ENCODE measurements at regions not wholly inside any gene's neighbourhood (a gene's known extent, or its start where the extent isn't known, plus 50 kb on each side); places are given as distances from the start of the nearest gene placed in this dataset.
"Not testable (repeated sequence)": the region's sequence is repeated elsewhere in the genome, so short reads cannot be mapped to it uniquely, and the experiment has no call there.

DNA sequence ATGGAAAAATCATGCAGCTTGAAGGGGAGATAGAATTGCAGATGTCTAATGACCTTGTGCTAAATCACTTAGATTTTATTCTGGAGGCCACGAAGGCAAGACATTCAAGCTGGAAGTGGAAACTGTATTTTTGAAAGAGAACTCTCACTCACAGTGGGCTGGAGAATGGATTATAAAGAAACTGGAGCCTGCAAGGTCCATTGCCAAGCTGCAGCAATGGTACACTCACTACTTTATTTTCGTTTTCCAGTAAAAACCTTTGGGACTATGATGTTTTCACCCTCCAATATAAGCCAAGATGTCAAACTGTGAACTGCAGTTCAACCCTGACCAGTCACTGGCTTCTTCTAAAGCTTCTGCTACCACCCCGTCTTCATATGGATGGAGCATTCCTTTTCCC, 62.0 kb downstream of the SKIDA1 start:
- no peak for DNase-seq

- DNase-seq: no peak
These were observed 67.2 kb downstream of the SKIDA1 start for GRCh38 chr10:21458126-21458871.

DNA sequence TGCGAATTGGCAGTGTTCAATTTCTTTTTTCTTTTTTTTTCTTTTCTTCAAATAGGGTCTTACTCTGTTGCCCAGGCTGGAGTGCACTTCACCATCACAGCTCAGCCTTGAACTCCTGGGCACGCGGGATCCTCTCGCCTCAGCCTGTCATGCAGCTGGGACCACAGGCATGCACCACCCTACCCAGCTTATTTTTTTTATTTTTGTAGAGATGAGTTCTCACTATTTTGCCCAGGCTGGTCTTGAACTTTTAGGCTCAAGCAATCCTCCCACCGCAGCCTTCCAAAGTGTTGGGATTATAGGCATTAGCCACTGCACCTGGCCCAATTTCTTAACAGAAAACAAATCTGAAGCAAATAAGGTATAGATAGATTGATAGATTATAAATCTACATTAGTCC, 69.3 kb downstream of the SKIDA1 start:
- no peak for DNase-seq

DNA sequence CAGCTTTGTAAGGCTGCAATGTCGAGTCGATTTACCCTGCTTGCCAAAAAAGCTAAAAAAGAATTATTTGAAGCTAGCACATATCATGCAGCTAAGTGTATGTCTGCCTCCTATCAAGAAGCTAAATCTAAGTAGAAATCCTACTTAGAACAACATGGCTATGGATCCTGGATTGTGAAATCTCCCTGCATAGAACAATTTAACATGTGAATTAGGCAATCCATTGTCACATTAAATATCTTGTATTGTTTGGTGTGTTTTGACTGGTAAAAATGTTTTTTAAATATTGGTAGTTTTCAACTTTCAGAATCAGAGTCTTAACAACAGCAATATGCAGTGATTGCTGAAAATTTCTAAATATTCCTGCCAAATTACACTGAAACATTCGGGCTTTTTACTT, 73.3 kb downstream of the SKIDA1 start:
- DNase-seq: no peak

DNA sequence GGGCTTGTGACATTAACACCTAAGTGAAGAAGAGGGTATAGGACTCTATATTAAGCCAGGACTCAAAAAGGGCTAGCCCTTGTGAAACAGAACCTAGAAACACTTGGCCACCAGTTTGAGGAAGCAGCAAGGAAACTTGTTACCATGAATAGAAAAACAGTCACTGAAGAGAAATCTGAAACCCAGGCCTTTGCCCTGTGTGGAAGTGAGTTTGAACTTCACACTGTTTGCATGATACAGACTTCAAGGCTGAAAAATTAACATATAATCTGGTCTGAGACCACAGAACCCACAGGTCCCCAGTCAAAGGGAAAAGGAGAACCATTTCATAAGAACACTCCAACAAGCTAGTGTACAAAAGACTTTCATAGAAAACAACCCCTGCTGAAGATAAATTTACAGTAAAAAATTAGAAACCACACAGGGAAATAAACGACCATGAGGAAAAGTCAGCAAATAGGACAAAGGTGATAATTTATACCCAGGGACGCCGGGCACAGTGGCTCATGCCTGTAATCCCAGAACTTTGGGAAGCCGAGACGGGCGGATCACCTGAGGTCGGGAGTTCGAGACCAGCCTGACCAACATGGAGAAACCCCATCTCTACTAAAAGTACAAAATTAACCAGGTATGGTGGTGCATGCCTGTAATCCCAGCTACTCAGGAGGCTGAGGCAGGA, 76.1 kb downstream of the SKIDA1 start:
- no peak for DNase-seq

GRCh38 chr10:21445163-21445562, 80.3 kb downstream of the SKIDA1 start:
- DNase-seq: no peak

- no peak for DNase-seq
These were observed 83.9 kb downstream of the SKIDA1 start for GRCh38 chr10:21441625-21442024.

- not testable (repeated sequence) for DNase-seq
These were observed 86.6 kb downstream of the SKIDA1 start for GRCh38 chr10:21438914-21439313.

- no peak for DNase-seq
These were observed 87.6 kb downstream of the SKIDA1 start for GRCh38 chr10:21437770-21438382.

- no peak for DNase-seq
These were observed 93.2 kb downstream of the SKIDA1 start for GRCh38 chr10:21432266-21432665.

DNA sequence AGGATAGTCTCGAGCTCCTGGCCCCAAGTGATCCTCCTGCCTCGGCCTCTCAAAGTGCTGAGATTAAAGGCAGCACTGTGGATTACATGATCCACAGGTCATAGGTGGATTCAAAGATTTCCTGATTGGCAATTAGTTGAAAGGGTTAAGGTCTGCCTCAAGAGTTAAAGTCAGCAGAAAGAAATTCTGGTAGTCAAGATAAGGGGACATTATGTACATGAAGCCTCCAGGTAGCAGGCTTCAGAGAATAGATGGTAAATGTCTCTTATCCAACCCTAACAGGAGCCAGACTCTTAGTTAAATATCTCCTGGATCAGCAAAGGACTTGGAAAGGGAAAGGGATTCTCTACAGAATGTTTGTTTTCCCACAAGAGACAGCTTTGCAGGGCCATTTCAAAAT, 93.7 kb downstream of the SKIDA1 start:
- no peak for DNase-seq

GRCh38 chr10:21427804-21428481, 97.5 kb downstream of the SKIDA1 start:
- DNase-seq: no peak

- DNase-seq: no peak
These were observed 101.0 kb downstream of the SKIDA1 start for GRCh38 chr10:21424459-21424861.

DNA sequence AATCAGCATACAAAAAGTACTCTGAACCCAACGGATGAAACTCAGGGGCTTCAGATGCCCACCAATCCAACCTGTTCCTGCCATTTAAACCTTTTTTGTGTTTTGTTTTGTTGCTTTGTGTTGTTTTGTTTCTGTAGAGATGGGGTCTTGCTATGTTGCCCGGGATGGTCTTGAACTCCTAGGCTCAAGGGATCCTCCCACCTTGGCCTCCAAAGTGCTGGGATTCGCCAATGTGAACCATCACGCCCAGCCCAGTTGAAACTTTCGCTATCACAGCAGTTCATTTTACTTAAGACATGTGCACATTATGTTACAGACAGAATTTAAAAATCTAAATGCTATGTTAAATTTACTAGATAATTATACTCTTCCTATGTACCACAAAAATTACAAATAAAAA, 101.6 kb downstream of the SKIDA1 start:
- no peak for DNase-seq

DNA sequence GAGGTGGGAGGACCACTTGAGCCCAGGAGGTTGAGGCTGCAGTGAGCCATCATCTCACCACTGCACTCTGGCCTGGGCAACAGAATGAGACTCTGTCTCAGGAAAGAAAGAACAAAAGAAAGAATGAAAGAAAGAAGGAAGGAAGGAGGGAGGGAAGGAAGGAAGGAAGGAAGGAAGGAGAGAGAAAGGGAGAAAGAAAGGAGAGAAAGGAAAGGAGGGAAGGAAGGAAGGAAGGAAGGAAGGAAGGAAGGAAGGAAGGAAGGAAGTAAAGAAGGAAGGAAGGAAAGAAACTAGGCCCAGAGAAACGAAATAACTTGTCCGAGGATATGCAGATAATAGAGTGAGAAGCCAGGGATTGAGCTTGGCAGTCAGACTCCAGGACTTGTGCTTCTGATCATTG, 102.1 kb downstream of the SKIDA1 start:
- no peak for DNase-seq

- DNase-seq: no peak
These were observed 103.7 kb downstream of the SKIDA1 start for GRCh38 chr10:21421794-21422193.

DNA sequence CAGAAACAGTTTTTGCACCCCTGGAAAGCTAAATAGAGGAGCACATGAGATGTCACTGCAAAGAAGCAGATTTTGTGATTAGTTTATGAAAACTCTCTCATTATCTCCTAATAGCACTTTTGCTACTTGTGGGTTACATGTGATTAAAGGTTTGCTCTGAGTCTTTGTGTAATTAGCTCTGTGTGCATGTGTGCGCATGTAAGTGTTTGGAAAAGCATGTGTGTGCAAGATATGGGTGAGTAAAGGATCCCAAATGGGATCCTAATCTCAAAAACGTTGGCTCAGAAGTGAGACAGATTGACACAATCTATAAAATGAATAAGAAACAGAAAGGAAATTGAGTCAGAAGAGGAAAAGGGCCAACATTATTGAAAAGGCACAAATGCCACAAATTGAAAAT, 104.5 kb downstream of the SKIDA1 start:
- DNase-seq: no peak

DNA sequence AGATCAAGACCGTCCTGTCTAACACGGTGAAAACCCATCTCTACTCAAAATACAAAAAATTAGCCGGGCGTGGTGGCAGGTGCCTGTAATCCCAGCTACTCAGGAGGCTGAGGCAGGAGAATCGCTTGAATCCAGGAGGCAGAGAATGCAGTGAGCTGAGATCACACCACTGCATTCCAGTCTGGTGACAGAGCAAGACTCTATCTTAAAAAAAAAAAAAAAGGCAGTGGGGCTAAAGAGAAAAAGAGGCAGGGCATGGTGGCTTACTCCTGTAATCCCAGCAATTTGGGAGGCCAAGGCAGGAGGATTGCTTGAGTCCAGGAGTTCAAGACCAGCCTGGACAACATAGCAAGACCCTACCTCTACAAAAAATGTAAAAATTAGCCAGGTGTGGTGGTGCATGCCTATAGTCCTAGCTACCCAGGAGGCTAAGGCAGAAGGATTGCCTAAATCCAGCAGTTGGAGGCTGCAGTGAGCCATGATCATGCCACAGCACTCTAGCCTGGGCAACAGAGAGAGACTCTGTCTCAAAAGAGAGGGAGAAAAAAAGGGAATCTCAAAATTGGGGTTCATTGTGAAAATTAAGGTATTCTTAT, 106.4 kb downstream of the SKIDA1 start:
- not testable (repeated sequence) for DNase-seq

DNA sequence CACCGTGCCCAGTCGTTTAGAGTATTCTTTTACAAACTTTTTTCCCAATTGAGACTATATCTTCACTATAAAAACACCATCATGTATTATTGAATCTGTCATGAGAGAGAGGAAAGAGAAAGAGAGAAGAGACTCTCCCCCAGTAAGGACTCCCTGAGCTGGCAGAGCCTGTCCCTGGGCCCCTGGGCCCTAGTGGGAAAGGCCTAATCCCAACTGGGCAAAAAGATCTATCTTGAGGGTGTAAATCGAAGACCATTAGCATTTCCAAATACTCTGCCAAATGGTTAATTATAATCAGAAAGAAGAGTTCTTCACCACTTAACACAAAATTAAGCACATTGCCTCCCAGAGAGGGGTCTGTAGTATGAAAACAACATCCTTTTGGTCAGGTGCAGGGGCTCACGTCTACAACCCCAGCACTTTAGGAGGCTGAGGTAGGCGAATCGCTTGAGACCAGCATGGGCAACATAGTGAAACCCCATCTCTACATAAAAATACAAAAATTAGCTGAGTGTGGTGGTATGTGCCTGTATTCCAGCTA, 108.2 kb downstream of the SKIDA1 start:
- DNase-seq: no peak

- DNase-seq: no peak
These were observed 111.8 kb downstream of the SKIDA1 start for GRCh38 chr10:21413680-21414079.

GRCh38 chr10:21413268-21413667, 112.2 kb downstream of the SKIDA1 start:
- no peak for DNase-seq

DNA sequence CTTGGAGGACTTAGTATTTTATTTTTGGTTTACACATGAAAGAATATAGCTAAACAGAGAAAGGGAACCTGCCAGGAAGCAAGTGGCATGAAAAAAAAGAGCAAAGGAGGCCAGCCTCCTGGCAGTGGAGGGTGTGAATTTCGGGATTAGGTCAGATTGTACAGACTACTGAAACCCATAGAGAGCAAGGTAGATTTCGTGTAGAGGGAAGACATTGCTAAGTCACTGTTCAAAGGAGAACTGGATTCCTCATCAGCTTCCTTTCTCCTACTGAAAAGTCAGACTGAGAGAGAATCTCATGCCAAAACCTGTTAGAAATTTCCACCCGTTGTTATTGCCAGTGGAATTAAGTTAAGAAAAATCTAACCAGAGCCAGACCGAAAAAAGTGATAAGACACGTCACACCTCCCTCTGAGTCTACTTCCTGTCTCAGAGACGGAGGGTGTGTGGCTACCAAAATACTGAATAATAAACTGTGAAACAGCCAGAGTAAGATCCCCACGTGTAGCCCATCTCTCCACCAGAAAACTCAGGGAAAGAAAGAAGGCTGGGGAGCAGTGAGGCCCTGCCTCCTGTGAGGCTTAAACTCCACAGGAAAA, 118.8 kb downstream of the SKIDA1 start:
- DNase-seq: no peak

- DNase-seq: no peak
These were observed 119.5 kb downstream of the SKIDA1 start for GRCh38 chr10:21405981-21406380.

Data from NCI-H524 (cell line).